PFSK-1 (cell line): ENCODE measurements at regions not wholly inside any gene's neighbourhood (a gene's known extent, or its start where the extent isn't known, plus 50 kb on each side); places are given as distances from the start of the nearest gene placed in this dataset.

ENCODE experiments used
- POLR2AphosphoS5 ChIP-seq: IDR thresholded peaks from 2 replicates; pipeline ENCODE4 v1.6.1; 2012; ENCODE audit warnings: low read depth, mild to moderate bottlenecking, control low read depth, low read length, moderate library complexity
- SIN3A ChIP-seq: IDR thresholded peaks from 2 replicates; pipeline ENCODE4 v1.6.1; 2012; ENCODE audit warnings: mild to moderate bottlenecking, low read length, moderate library complexity, borderline replicate concordance; ENCODE audit not compliant: insufficient read depth
- TAF1 ChIP-seq: IDR thresholded peaks from 2 replicates; pipeline ENCODE4 v1.6.1; 2012; ENCODE audit warnings: low read length, control low read depth, borderline replicate concordance; ENCODE audit not compliant: insufficient read depth

- TF ChIP-seq SIN3A: no peak
- TF ChIP-seq POLR2AphosphoS5: no peak
- TF ChIP-seq TAF1: no peak
Measured at GRCh38 chr6:139977887-139978332, 603.5 kb upstream of the CITED2 start.
